SK-N-MC (cell line): ENCODE measurements at regions not wholly inside any gene's neighbourhood (a gene's known extent, or its start where the extent isn't known, plus 50 kb on each side); places are given as distances from the start of the nearest gene placed in this dataset.

ENCODE experiments used
- DNase-seq: peaks from one replicate; pipeline ENCODE4 v3.0.0-alpha.2; 2011; ENCODE audit warnings: low read depth, low spot score
- H3K27ac ChIP-seq: fragments of 200-600 bp; sonication (generic); 2 replicates; pipeline ENCODE4 v1.5.1; 2016; ENCODE audit warnings: mixed run types
- H3K36me3 ChIP-seq: fragments of 200-600 bp; sonication (generic); 2 replicates; pipeline ENCODE4 v1.6.1; 2017; ENCODE audit warnings: antibody characterized with exemption, low read length, mixed read lengths; ENCODE audit not compliant: insufficient read depth
- H3K4me3 ChIP-seq: fragments of 200-600 bp; sonication (generic); 2 replicates; pipeline ENCODE4 v1.5.1; 2016
- H3K9ac ChIP-seq: fragments of 200-600 bp; sonication (generic); 2 replicates; pipeline ENCODE4 v1.8.0; 2017; ENCODE audit warnings: mixed run types, mixed read lengths; ENCODE audit not compliant: insufficient read length
- H3K9me3 ChIP-seq: fragments of 200-600 bp; sonication (generic); 2 replicates; pipeline ENCODE4 v1.6.1; 2017; ENCODE audit warnings: low read depth, mild to moderate bottlenecking, antibody characterized with exemption, low read length, moderate library complexity, mixed read lengths
- EZH2 ChIP-seq: fragments of 200-600 bp; sonication (generic); IDR thresholded peaks from one replicate; pipeline ENCODE4 v1.6.1; 2017; ENCODE audit warnings: antibody characterized with exemption
- FOXP2 ChIP-seq: optimal IDR thresholded peaks from 2 replicates; pipeline ENCODE3; 2011; ENCODE audit warnings: mild to moderate bottlenecking, moderate library complexity; ENCODE audit not compliant: insufficient read depth; ENCODE audit errors: extremely low read length, control extremely low read depth
- POLR2AphosphoS5 ChIP-seq: IDR thresholded peaks from 2 replicates; pipeline ENCODE4 v1.6.1; 2012; ENCODE audit warnings: mild to moderate bottlenecking, low read depth, low read length, borderline replicate concordance

- peaks cover 7% of the 10 kb centered on the region; the same call in 1 of the 2 replicates for H3K9me3 ChIP-seq
- H3K27ac ChIP-seq = peak overlapping the region; percentile 66
- TF ChIP-seq EZH2 (no peak), FOXP2 (no peak), POLR2AphosphoS5 (no peak)
- peak; percentile 55 for DNase-seq
- H3K4me3 ChIP-seq = no peak overlapping the region
- H3K9ac ChIP-seq = no peak overlapping the region
- peaks cover 13% of the 10 kb centered on the region; the same call in 1 of the 2 replicates for H3K36me3 ChIP-seq
Observed at GRCh38 chr4:164012396-164013027, 518.0 kb downstream of the TMA16 start.

DNA sequence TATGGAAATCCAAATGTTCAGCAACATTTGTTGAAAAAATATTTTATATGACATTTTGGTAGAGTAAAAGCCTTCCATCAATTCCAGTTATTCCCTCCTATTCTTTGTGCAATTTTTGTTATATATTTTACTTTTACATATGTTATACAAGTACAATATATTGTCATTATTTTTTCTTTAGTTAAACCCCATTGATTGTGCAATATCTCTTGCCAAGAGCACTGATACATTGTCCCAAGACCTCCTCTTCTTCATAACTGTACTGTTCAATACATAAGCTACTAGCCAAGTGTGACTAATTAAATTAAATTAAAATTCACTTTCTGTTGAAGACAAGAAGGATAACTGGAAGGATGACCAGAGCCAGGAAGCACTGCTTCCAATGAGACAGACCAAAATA is 527.5 kb downstream of the TMA16 start:
- TF ChIP-seq EZH2 (no peak), FOXP2 (no peak), POLR2AphosphoS5 (no peak)
- H3K4me3 ChIP-seq = no peak overlapping the region
- H3K36me3 ChIP-seq = peaks cover 2% of the 10 kb centered on the region; the same call in 1 of the 2 replicates
- peaks cover 3% of the 10 kb centered on the region; the same call in 1 of the 2 replicates for H3K9me3 ChIP-seq
- DNase-seq = no peak
- no peak overlapping the region for H3K9ac ChIP-seq
- no peak overlapping the region for H3K27ac ChIP-seq

DNA sequence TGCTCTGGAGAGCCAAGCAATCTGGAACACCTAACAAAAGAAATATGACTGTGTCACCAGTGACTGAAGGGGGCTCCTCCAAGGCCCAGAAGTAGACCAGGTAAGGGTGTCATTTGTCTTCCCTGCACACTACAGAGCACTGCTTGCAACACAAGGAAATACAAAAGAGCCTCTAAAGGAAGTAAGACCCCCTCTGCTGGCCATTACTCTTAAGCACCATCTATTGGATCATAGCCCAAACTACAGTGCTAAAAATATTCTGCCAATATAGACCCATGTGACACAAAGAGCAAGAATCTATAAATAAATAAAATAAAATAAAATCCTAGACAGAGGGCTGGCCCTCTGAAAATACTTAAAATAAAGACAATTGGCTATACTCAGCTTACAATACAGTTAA is 528.7 kb downstream of the TMA16 start:
- Histone ChIP-seq H3K9ac (no peak overlapping the region), H3K4me3 (no peak overlapping the region), H3K36me3 (no peaks in the 10 kb centered on the region), H3K9me3 (peaks cover 3% of the 10 kb centered on the region; the same call in 1 of the 2 replicates), H3K27ac (no peak overlapping the region)
- DNase-seq = no peak
- no peak for TF ChIP-seq POLR2AphosphoS5
- TF ChIP-seq FOXP2 = no peak
- no peak for TF ChIP-seq EZH2

DNA sequence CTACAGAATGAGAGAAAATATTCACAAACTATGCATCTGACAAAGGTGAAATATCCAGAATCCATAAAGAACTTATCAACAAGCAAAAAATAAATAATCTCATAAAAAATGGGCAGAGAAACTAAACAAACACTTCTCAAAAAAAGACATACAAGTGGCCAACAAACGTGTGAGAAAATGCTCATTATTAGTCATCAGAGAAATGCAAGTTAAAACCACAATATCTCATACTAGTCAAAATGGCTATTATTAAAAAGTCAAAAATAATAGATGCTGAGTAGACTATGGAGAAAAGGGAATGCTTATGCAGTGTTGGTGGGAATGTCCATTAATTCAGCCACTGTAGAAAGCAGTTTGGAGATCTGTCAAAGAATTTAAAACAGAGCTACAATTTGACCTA is 533.3 kb downstream of the TMA16 start:
- Histone ChIP-seq H3K36me3 (no peaks in the 10 kb centered on the region), H3K27ac (no peak overlapping the region), H3K4me3 (no peak overlapping the region), H3K9me3 (peaks cover 3% of the 10 kb centered on the region; the same call in 1 of the 2 replicates), H3K9ac (no peak overlapping the region)
- no peak for DNase-seq
- TF ChIP-seq POLR2AphosphoS5 (no peak), FOXP2 (no peak)

GRCh38 chr4:164039482-164039881 is 545.0 kb downstream of the TMA16 start:
- H3K4me3 ChIP-seq = no peak overlapping the region
- no peak overlapping the region for H3K9ac ChIP-seq
- no peaks in the 10 kb centered on the region for H3K36me3 ChIP-seq
- no peak for DNase-seq
- H3K9me3 ChIP-seq = 0 out of 2 replicates have a peak, but pooled peaks cover 4% of the 10 kb centered on the region
- TF ChIP-seq POLR2AphosphoS5 = no peak
- no peak for TF ChIP-seq EZH2
- TF ChIP-seq FOXP2 = no peak
- no peak overlapping the region for H3K27ac ChIP-seq

GRCh38 chr4:164056426-164057142 is 562.1 kb downstream of the TMA16 start:
- Histone ChIP-seq H3K27ac (no peak overlapping the region), H3K4me3 (no peak overlapping the region), H3K9ac (no peak overlapping the region), H3K36me3 (no peaks in the 10 kb centered on the region), H3K9me3 (no peaks in the 10 kb centered on the region)
- no peak for DNase-seq
- no peak for TF ChIP-seq FOXP2

GRCh38 chr4:164058776-164059445 is 564.4 kb downstream of the TMA16 start:
- Histone ChIP-seq H3K9me3 (no peaks in the 10 kb centered on the region), H3K27ac (no peak overlapping the region), H3K36me3 (no peaks in the 10 kb centered on the region), H3K9ac (no peak overlapping the region), H3K4me3 (no peak overlapping the region)
- TF ChIP-seq FOXP2 (no peak), POLR2AphosphoS5 (no peak), EZH2 (no peak)
- no peak for DNase-seq

- H3K9me3 ChIP-seq = no peaks in the 10 kb centered on the region
- no peak overlapping the region for H3K4me3 ChIP-seq
- no peak overlapping the region for H3K27ac ChIP-seq
- no peak for TF ChIP-seq POLR2AphosphoS5
- no peak for TF ChIP-seq EZH2
- TF ChIP-seq FOXP2 = no peak
- no peaks in the 10 kb centered on the region for H3K36me3 ChIP-seq
- H3K9ac ChIP-seq = no peak overlapping the region
- DNase-seq = no peak
Observed at GRCh38 chr4:164060456-164060855, 566.0 kb downstream of the TMA16 start.

- H3K27ac ChIP-seq = no peak overlapping the region
- H3K9me3 ChIP-seq = no peaks in the 10 kb centered on the region
- no peaks in the 10 kb centered on the region for H3K36me3 ChIP-seq
- TF ChIP-seq EZH2 (no peak), POLR2AphosphoS5 (no peak), FOXP2 (no peak)
- no peak for DNase-seq
- H3K4me3 ChIP-seq = no peak overlapping the region
- no peak overlapping the region for H3K9ac ChIP-seq
Observed at GRCh38 chr4:164068392-164068791, 573.9 kb downstream of the TMA16 start.
